ENCODE measurements at regions not wholly inside any gene's neighbourhood (a gene's known extent, or its start where the extent isn't known, plus 50 kb on each side); places are given as distances from the start of the nearest gene placed in this dataset.

GRCh38 chr2:140136861-140137260 is 1356.7 kb upstream of the NXPH2 start:
- TF ChIP-seq POU2F2 (IDR thresholded peaks at IDR 0.05; ENCODE audit: low read depth, low read length) (no peak), SPI1 (IDR thresholded peaks at IDR 0.05; ENCODE audit: low read depth, low read length) (no peak), TAF1 (IDR thresholded peaks at IDR 0.05; ENCODE audit: low read depth, low read length) (no peak), PAX5 (IDR thresholded peaks at IDR 0.05; ENCODE audit: insufficient read depth, low read length, severe bottlenecking) (no peak), POLR2A (IDR thresholded peaks at IDR 0.05; ENCODE audit: low read depth, low read length) (no peak), POLR2AphosphoS5 (IDR thresholded peaks at IDR 0.05; ENCODE audit: low read depth, low read length) (no peak)
- FAIRE-seq: no peak
- no peak for DNase-seq (ENCODE audit: insufficient read length, low spot score)

- DNase-seq (ENCODE audit: insufficient read length, low spot score) (no peak), FAIRE-seq (no peak)
- TF ChIP-seq PAX5 (IDR thresholded peaks at IDR 0.05; ENCODE audit: insufficient read depth, low read length, severe bottlenecking): no peak
- no peak for TF ChIP-seq POLR2AphosphoS5 (IDR thresholded peaks at IDR 0.05; ENCODE audit: low read depth, low read length)
- no peak for TF ChIP-seq POLR2A (IDR thresholded peaks at IDR 0.05; ENCODE audit: low read depth, low read length)
- TF ChIP-seq SPI1 (IDR thresholded peaks at IDR 0.05; ENCODE audit: low read depth, low read length): no peak
- TF ChIP-seq TAF1 (IDR thresholded peaks at IDR 0.05; ENCODE audit: low read depth, low read length): no peak
- TF ChIP-seq POU2F2 (IDR thresholded peaks at IDR 0.05; ENCODE audit: low read depth, low read length): no peak
These were observed 1356.2 kb upstream of the NXPH2 start for GRCh38 chr2:140136366-140136765.

- TF ChIP-seq POLR2AphosphoS5 (IDR thresholded peaks at IDR 0.05; ENCODE audit: low read depth, low read length): no peak
- no peak for FAIRE-seq
These were observed 1348.7 kb upstream of the NXPH2 start for GRCh38 chr2:140128909-140129308.

GRCh38 chr2:140122001-140122400 is 1341.8 kb upstream of the NXPH2 start:
- FAIRE-seq (no peak), DNase-seq (ENCODE audit: insufficient read length, low spot score) (no peak)

More at GRCh38 chr2:140128909-140129308, 1348.7 kb upstream of the NXPH2 start:
- no peak for DNase-seq (ENCODE audit: insufficient read length, low spot score)

GRCh38 chr2:140117386-140117785 is 1337.2 kb upstream of the NXPH2 start:
- FAIRE-seq (no peak), DNase-seq (ENCODE audit: insufficient read length, low spot score) (no peak)
- TF ChIP-seq SPI1 (IDR thresholded peaks at IDR 0.05; ENCODE audit: low read depth, low read length): no peak
- no peak for TF ChIP-seq POLR2A (IDR thresholded peaks at IDR 0.05; ENCODE audit: low read depth, low read length)
- TF ChIP-seq POU2F2 (IDR thresholded peaks at IDR 0.05; ENCODE audit: low read depth, low read length): no peak

More at GRCh38 chr2:140122001-140122400, 1341.8 kb upstream of the NXPH2 start:
- TF ChIP-seq POU2F2 (IDR thresholded peaks at IDR 0.05; ENCODE audit: low read depth, low read length): no peak
- no peak for TF ChIP-seq POLR2A (IDR thresholded peaks at IDR 0.05; ENCODE audit: low read depth, low read length)
- no peak for TF ChIP-seq TAF1 (IDR thresholded peaks at IDR 0.05; ENCODE audit: low read depth, low read length)
- TF ChIP-seq SPI1 (IDR thresholded peaks at IDR 0.05; ENCODE audit: low read depth, low read length): no peak
- no peak for TF ChIP-seq PAX5 (IDR thresholded peaks at IDR 0.05; ENCODE audit: insufficient read depth, low read length, severe bottlenecking)

GRCh38 chr2:140108706-140109475 is 1328.7 kb upstream of the NXPH2 start:
- FAIRE-seq: no peak
- no peak for DNase-seq (ENCODE audit: insufficient read length, low spot score)
- no peak for TF ChIP-seq SPI1 (IDR thresholded peaks at IDR 0.05; ENCODE audit: low read depth, low read length)
- no peak for TF ChIP-seq POLR2AphosphoS5 (IDR thresholded peaks at IDR 0.05; ENCODE audit: low read depth, low read length)
- no peak for TF ChIP-seq POU2F2 (IDR thresholded peaks at IDR 0.05; ENCODE audit: low read depth, low read length)
- no peak for TF ChIP-seq PAX5 (IDR thresholded peaks at IDR 0.05; ENCODE audit: insufficient read depth, low read length, severe bottlenecking)
- no peak for TF ChIP-seq TAF1 (IDR thresholded peaks at IDR 0.05; ENCODE audit: low read depth, low read length)
- no peak for TF ChIP-seq POLR2A (IDR thresholded peaks at IDR 0.05; ENCODE audit: low read depth, low read length)

- TF ChIP-seq PAX5 (IDR thresholded peaks at IDR 0.05; ENCODE audit: insufficient read depth, low read length, severe bottlenecking) (no peak), SPI1 (IDR thresholded peaks at IDR 0.05; ENCODE audit: low read depth, low read length) (peak; percentile 37; the same call in 1 of the 2 replicates)
- no peak for FAIRE-seq
- no peak for DNase-seq (ENCODE audit: insufficient read length, low spot score)
These were observed 1311.7 kb upstream of the NXPH2 start for GRCh38 chr2:140091926-140092325.

- FAIRE-seq: no peak
- no peak for DNase-seq (ENCODE audit: insufficient read length, low spot score)
- TF ChIP-seq TAF1 (IDR thresholded peaks at IDR 0.05; ENCODE audit: low read depth, low read length): no peak
- TF ChIP-seq SPI1 (IDR thresholded peaks at IDR 0.05; ENCODE audit: low read depth, low read length): no peak
- no peak for TF ChIP-seq POLR2A (IDR thresholded peaks at IDR 0.05; ENCODE audit: low read depth, low read length)
- TF ChIP-seq POU2F2 (IDR thresholded peaks at IDR 0.05; ENCODE audit: low read depth, low read length): no peak
- TF ChIP-seq POLR2AphosphoS5 (IDR thresholded peaks at IDR 0.05; ENCODE audit: low read depth, low read length): no peak
- no peak for TF ChIP-seq PAX5 (IDR thresholded peaks at IDR 0.05; ENCODE audit: insufficient read depth, low read length, severe bottlenecking)
These were observed 1306.8 kb upstream of the NXPH2 start for GRCh38 chr2:140086964-140087363.

GRCh38 chr2:140085674-140086073 is 1305.5 kb upstream of the NXPH2 start:
- DNase-seq (ENCODE audit: insufficient read length, low spot score) (no peak), FAIRE-seq (no peak)
- no peak for TF ChIP-seq POU2F2 (IDR thresholded peaks at IDR 0.05; ENCODE audit: low read depth, low read length)

- FAIRE-seq (no peak), DNase-seq (ENCODE audit: insufficient read length, low spot score) (no peak)
- no peak for TF ChIP-seq TAF1 (IDR thresholded peaks at IDR 0.05; ENCODE audit: low read depth, low read length)
- TF ChIP-seq POU2F2 (IDR thresholded peaks at IDR 0.05; ENCODE audit: low read depth, low read length): no peak
- no peak for TF ChIP-seq POLR2AphosphoS5 (IDR thresholded peaks at IDR 0.05; ENCODE audit: low read depth, low read length)
- no peak for TF ChIP-seq SPI1 (IDR thresholded peaks at IDR 0.05; ENCODE audit: low read depth, low read length)
- TF ChIP-seq POLR2A (IDR thresholded peaks at IDR 0.05; ENCODE audit: low read depth, low read length): no peak
- TF ChIP-seq PAX5 (IDR thresholded peaks at IDR 0.05; ENCODE audit: insufficient read depth, low read length, severe bottlenecking): no peak
These were observed 1298.8 kb upstream of the NXPH2 start for GRCh38 chr2:140079038-140079437.

All from GM12891 (cell line).